ENCODE measurements at regions not wholly inside any gene's neighbourhood (a gene's known extent, or its start where the extent isn't known, plus 50 kb on each side); places are given as distances from the start of the nearest gene placed in this dataset.
"Not testable (repeated sequence)": the region's sequence is repeated elsewhere in the genome, so short reads cannot be mapped to it uniquely, and the experiment has no call there.

- H3K4me3 Mint-ChIP-seq; H3K27ac Mint-ChIP-seq; H3K9me3 Mint-ChIP-seq; H3K36me3 Mint-ChIP-seq (ENCODE audit: low read depth); intact Hi-C loops (cut with micrococcal nuclease); DNase-seq; H3K4me1 Mint-ChIP-seq (ENCODE audit: low read depth); CTCF ChIA-PET: not testable (repeated sequence)
- peaks cover 16% of the 10 kb centered on the region for H3K27me3 Mint-ChIP-seq (ENCODE audit: low read depth)
These were observed 88.6 kb upstream of the NFIL3 start for GRCh38 chr9:91512235-91512634.

- no peak overlapping the region for H3K27ac Mint-ChIP-seq
- H3K27me3 Mint-ChIP-seq (ENCODE audit: low read depth): peaks cover 8% of the 10 kb centered on the region
- intact Hi-C loops (cut with micrococcal nuclease): no loop called here
- H3K36me3 Mint-ChIP-seq (ENCODE audit: low read depth): no peaks in the 10 kb centered on the region
- no peaks in the 10 kb centered on the region for H3K4me1 Mint-ChIP-seq (ENCODE audit: low read depth)
- CTCF ChIA-PET: no interaction called here
- DNase-seq: no peak
- no peak overlapping the region for H3K4me3 Mint-ChIP-seq
- H3K9me3 Mint-ChIP-seq: no peaks in the 10 kb centered on the region
These were observed 80.0 kb upstream of the NFIL3 start for GRCh38 chr9:91503673-91504081.

GRCh38 chr9:91502913-91503672 is 79.5 kb upstream of the NFIL3 start:
- H3K4me3 Mint-ChIP-seq: no peak overlapping the region
- no peaks in the 10 kb centered on the region for H3K9me3 Mint-ChIP-seq
- H3K27ac Mint-ChIP-seq: no peak overlapping the region
- intact Hi-C loops (cut with micrococcal nuclease): no loop called here
- no peaks in the 10 kb centered on the region for H3K36me3 Mint-ChIP-seq (ENCODE audit: low read depth)
- H3K4me1 Mint-ChIP-seq (ENCODE audit: low read depth): no peaks in the 10 kb centered on the region
- CTCF ChIA-PET: no interaction called here
- H3K27me3 Mint-ChIP-seq (ENCODE audit: low read depth): peaks cover 8% of the 10 kb centered on the region
- no peak for DNase-seq

GRCh38 chr9:91502475-91502874 is 78.8 kb upstream of the NFIL3 start:
- CTCF ChIA-PET: interaction anchor here (0.8 kb wide), 1 partner anchor 13 kb away, joined by 3 read pairs; no protein-coding TSS in a partner anchor
- Mint-ChIP-seq H3K36me3 (ENCODE audit: low read depth) (no peaks in the 10 kb centered on the region), H3K27me3 (ENCODE audit: low read depth) (peaks cover 10% of the 10 kb centered on the region), H3K4me1 (ENCODE audit: low read depth) (no peaks in the 10 kb centered on the region), H3K27ac (no peak overlapping the region), H3K9me3 (no peaks in the 10 kb centered on the region), H3K4me3 (no peak overlapping the region)
- no peak for DNase-seq
- intact Hi-C loops (cut with micrococcal nuclease): no loop called here

- Mint-ChIP-seq H3K4me1 (ENCODE audit: low read depth) (no peaks in the 10 kb centered on the region), H3K4me3 (no peak overlapping the region), H3K27ac (no peak overlapping the region), H3K9me3 (no peaks in the 10 kb centered on the region), H3K27me3 (ENCODE audit: low read depth) (peaks cover 7% of the 10 kb centered on the region), H3K36me3 (ENCODE audit: low read depth) (no peaks in the 10 kb centered on the region)
- CTCF ChIA-PET: no interaction called here
- DNase-seq: peak; percentile 11
- intact Hi-C loops (cut with micrococcal nuclease): no loop called here
These were observed 76.9 kb upstream of the NFIL3 start for GRCh38 chr9:91500509-91501014.

GRCh38 chr9:91496351-91496750 is 72.7 kb upstream of the NFIL3 start:
- DNase-seq: no peak
- Mint-ChIP-seq H3K4me3 (no peak overlapping the region), H3K9me3 (no peaks in the 10 kb centered on the region), H3K27me3 (ENCODE audit: low read depth) (peaks cover 14% of the 10 kb centered on the region), H3K4me1 (ENCODE audit: low read depth) (no peaks in the 10 kb centered on the region), H3K27ac (no peak overlapping the region), H3K36me3 (ENCODE audit: low read depth) (no peaks in the 10 kb centered on the region)
- intact Hi-C loops (cut with micrococcal nuclease): no loop called here
- CTCF ChIA-PET: no interaction called here

GRCh38 chr9:91495450-91495849 is 71.8 kb upstream of the NFIL3 start:
- Mint-ChIP-seq H3K9me3 (no peaks in the 10 kb centered on the region), H3K27ac (no peak overlapping the region), H3K4me1 (ENCODE audit: low read depth) (no peaks in the 10 kb centered on the region), H3K27me3 (ENCODE audit: low read depth) (peaks cover 14% of the 10 kb centered on the region), H3K4me3 (no peak overlapping the region), H3K36me3 (ENCODE audit: low read depth) (no peaks in the 10 kb centered on the region)
- DNase-seq: no peak
- CTCF ChIA-PET: no interaction called here
- intact Hi-C loops (cut with micrococcal nuclease): no loop called here

- H3K4me3 Mint-ChIP-seq: no peak overlapping the region
- H3K9me3 Mint-ChIP-seq: no peaks in the 10 kb centered on the region
- no peak for DNase-seq
- peaks cover 18% of the 10 kb centered on the region for H3K27me3 Mint-ChIP-seq (ENCODE audit: low read depth)
- H3K4me1 Mint-ChIP-seq (ENCODE audit: low read depth): no peaks in the 10 kb centered on the region
- intact Hi-C loops (cut with micrococcal nuclease): no loop called here
- H3K27ac Mint-ChIP-seq: no peak overlapping the region
- CTCF ChIA-PET: no interaction called here
- no peaks in the 10 kb centered on the region for H3K36me3 Mint-ChIP-seq (ENCODE audit: low read depth)
These were observed 71.1 kb upstream of the NFIL3 start for GRCh38 chr9:91494751-91495150.

GRCh38 chr9:91492237-91492636 is 68.6 kb upstream of the NFIL3 start:
- no peaks in the 10 kb centered on the region for H3K9me3 Mint-ChIP-seq
- DNase-seq: no peak

GRCh38 chr9:91491624-91492023 is 68.0 kb upstream of the NFIL3 start:
- CTCF ChIA-PET: no interaction called here
- Mint-ChIP-seq H3K36me3 (ENCODE audit: low read depth) (no peaks in the 10 kb centered on the region), H3K9me3 (no peaks in the 10 kb centered on the region), H3K4me3 (no peak overlapping the region), H3K4me1 (ENCODE audit: low read depth) (no peaks in the 10 kb centered on the region), H3K27ac (no peak overlapping the region), H3K27me3 (ENCODE audit: low read depth) (peaks cover 14% of the 10 kb centered on the region)
- intact Hi-C loops (cut with micrococcal nuclease): no loop called here
- DNase-seq: no peak

More at GRCh38 chr9:91492237-91492636, 68.6 kb upstream of the NFIL3 start:
- Mint-ChIP-seq H3K27ac (no peak overlapping the region), H3K4me3 (no peak overlapping the region), H3K4me1 (ENCODE audit: low read depth) (no peaks in the 10 kb centered on the region), H3K27me3 (ENCODE audit: low read depth) (peaks cover 14% of the 10 kb centered on the region), H3K36me3 (ENCODE audit: low read depth) (no peaks in the 10 kb centered on the region)
- CTCF ChIA-PET: no interaction called here
- intact Hi-C loops (cut with micrococcal nuclease): no loop called here

GRCh38 chr9:91489361-91489899 is 65.8 kb upstream of the NFIL3 start:
- H3K4me1 Mint-ChIP-seq (ENCODE audit: low read depth): no peaks in the 10 kb centered on the region
- H3K27me3 Mint-ChIP-seq (ENCODE audit: low read depth): peaks cover 14% of the 10 kb centered on the region
- H3K36me3 Mint-ChIP-seq (ENCODE audit: low read depth): no peaks in the 10 kb centered on the region
- no peak for DNase-seq
- intact Hi-C loops (cut with micrococcal nuclease): no loop called here
- CTCF ChIA-PET: interaction anchor here (0.6 to 1.1 kb wide), 2 partner anchors 10 to 12 kb away, joined by 3 to 5 read pairs; no protein-coding TSS in a partner anchor
- no peaks in the 10 kb centered on the region for H3K9me3 Mint-ChIP-seq
- H3K27ac Mint-ChIP-seq: no peak overlapping the region
- H3K4me3 Mint-ChIP-seq: no peak overlapping the region

- Mint-ChIP-seq H3K36me3 (ENCODE audit: low read depth) (no peaks in the 10 kb centered on the region), H3K27me3 (ENCODE audit: low read depth) (peaks cover 11% of the 10 kb centered on the region), H3K4me1 (ENCODE audit: low read depth) (no peaks in the 10 kb centered on the region), H3K4me3 (no peak overlapping the region), H3K9me3 (no peaks in the 10 kb centered on the region), H3K27ac (no peak overlapping the region)
- CTCF ChIA-PET: interaction anchor here (1.1 kb wide), 1 partner anchor 14 kb away, joined by 3 read pairs; no protein-coding TSS in a partner anchor
- DNase-seq: no peak
- intact Hi-C loops (cut with micrococcal nuclease): no loop called here
These were observed 64.7 kb upstream of the NFIL3 start for GRCh38 chr9:91488341-91488740.

Measured in activated naive CD4-positive, alpha-beta T cell treated with anti-CD3 and anti-CD28 coated beads for 36 hours (primary cell).